Caco-2 (cell line): ENCODE measurements at regions not wholly inside any gene's neighbourhood (a gene's known extent, or its start where the extent isn't known, plus 50 kb on each side); places are given as distances from the start of the nearest gene placed in this dataset.
"Not testable (repeated sequence)": the region's sequence is repeated elsewhere in the genome, so short reads cannot be mapped to it uniquely, and the experiment has no call there.

Source experiments
- BruUV-seq: library from RNA; stranded (reverse); fragments of 400-500 nt; replicated peaks from 2 replicates; lab custom pipeline; 2021; lab: Mats Ljungman, UMichigan
- CTCF ChIA-PET: fragments of 300-600 bp; sonication (Branson Sonifier 250); formaldehyde crosslinking; loops from one replicate; lab custom pipeline; 2022; ENCODE audit warnings: antibody characterized with exemption; lab: Charles Lee
- POLR2A ChIA-PET: fragments of 300-600 bp; sonication (Branson Sonifier 250); formaldehyde crosslinking; loops from one replicate; lab custom pipeline; 2022; ENCODE audit warnings: antibody characterized with exemption; lab: Charles Lee
- DNase-seq, 2 experiments: peaks; one replicate each; pipeline versions ENCODE4 v3.0.0 to v3.0.0-alpha.2; 2020 to 2022
- H3K27me3 ChIP-seq: replicated peaks from 2 replicates; pipeline ENCODE4 v1.6.0; 2011; ENCODE audit warnings: low read length; ENCODE audit not compliant: control insufficient read depth, insufficient read depth
- H3K36me3 ChIP-seq: 2 replicates; pipeline ENCODE4 v1.5.1; 2011; ENCODE audit warnings: low read length; ENCODE audit not compliant: control insufficient read depth, insufficient read depth
- H3K4me1 ChIP-seq: fragments of 250-450 bp; sonication (Bioruptor Pico); 2 replicates; pipeline ENCODE4 v1.5.1; 2020; ENCODE audit warnings: mild to moderate bottlenecking
- H3K4me3 ChIP-seq: 2 replicates; pipeline ENCODE4 v1.5.1; 2011; ENCODE audit warnings: low read depth, mild to moderate bottlenecking, control low read depth, low read length
- H3K9me3 ChIP-seq: fragments of 250-450 bp; sonication (Bioruptor Pico); 2 replicates; pipeline ENCODE4 v1.5.1; 2020; ENCODE audit warnings: mild to moderate bottlenecking, moderate library complexity
- H3K27ac Mint-ChIP-seq: one replicate; pipeline ENCODE4 v1.8.0; 2022; ENCODE audit warnings: mixed read lengths; ENCODE audit not compliant: unreplicated experiment
- H3K27me3 Mint-ChIP-seq: one replicate; pipeline ENCODE4 v1.8.0; 2022; ENCODE audit warnings: mixed read lengths; ENCODE audit not compliant: insufficient read depth, unreplicated experiment
- H3K36me3 Mint-ChIP-seq: one replicate; pipeline ENCODE4 v1.8.0; 2022; ENCODE audit warnings: mild to moderate bottlenecking, mixed read lengths; ENCODE audit not compliant: insufficient read depth, unreplicated experiment
- H3K4me1 Mint-ChIP-seq: one replicate; pipeline ENCODE4 v1.8.0; 2022; ENCODE audit warnings: low read depth, mixed read lengths; ENCODE audit not compliant: unreplicated experiment
- H3K4me3 Mint-ChIP-seq: one replicate; pipeline ENCODE4 v1.8.0; 2022; ENCODE audit warnings: mild to moderate bottlenecking, moderate library complexity, mixed read lengths; ENCODE audit not compliant: unreplicated experiment
- H3K9me3 Mint-ChIP-seq: one replicate; pipeline ENCODE4 v1.8.0; 2022; ENCODE audit warnings: mixed read lengths; ENCODE audit not compliant: unreplicated experiment
- intact Hi-C: fragments of 100-400 bp; cut with micrococcal nuclease; formaldehyde crosslinking; loops from one replicate; pipeline ENCODE4 v1.10.0; 2022; ENCODE audit not compliant: unreplicated experiment
- TF ChIP-seq, protein P1 (sequence below), 2 experiments: fragments of 200-600 bp in 1 of 2; IDR thresholded peaks; 1 replicate in 1 of 2; 2 replicates in 1 of 2; pipeline versions ENCODE4 v1.5.1 to v1.8.0; 2011 to 2022; ENCODE audit warnings: antibody characterized with exemption in 1 of 2, control low read depth in 1 of 2, inconsistent platforms in 1 of 2, low read depth in 1 of 2, low read length in 1 of 2, mild to moderate bottlenecking in 1 of 2, moderate library complexity in 1 of 2; ENCODE audit not compliant: insufficient read depth in 1 of 2, severe bottlenecking in 1 of 2, unreplicated experiment in 1 of 2

DNA sequence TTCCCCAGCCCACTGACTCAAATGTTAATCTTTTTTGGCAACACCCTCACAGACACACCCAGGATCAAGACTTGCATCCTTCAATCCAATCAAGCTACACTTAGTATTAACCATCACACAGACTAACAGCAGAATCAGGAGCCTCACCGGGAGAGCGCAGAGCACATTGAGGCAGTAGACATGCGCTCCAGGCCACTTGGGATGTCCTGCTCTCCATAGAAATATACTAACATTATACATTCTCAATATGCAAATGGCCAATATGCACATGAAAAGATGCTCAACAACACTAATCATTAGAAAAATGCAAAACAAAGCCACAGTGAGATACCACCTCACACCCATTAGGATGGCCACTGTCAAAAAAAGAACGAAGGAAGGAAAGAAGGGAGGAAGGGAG is 135.0 kb upstream of the KCNE2 start:
- no TSS peak for BruUV-seq
- Histone ChIP-seq H3K4me1 (no peaks in the 10 kb centered on the region), H3K4me3 (no peak overlapping the region), H3K27me3 (no peaks in the 10 kb centered on the region), H3K36me3 (no peaks in the 10 kb centered on the region), H3K9me3 (no peaks in the 10 kb centered on the region)
- no peaks in the 10 kb centered on the region for H3K27me3 Mint-ChIP-seq
- ChIA-PET POLR2A (no interaction called here), CTCF (no interaction called here)
- no peak overlapping the region for H3K27ac Mint-ChIP-seq
- intact Hi-C loops: no loop called here
- H3K4me3 Mint-ChIP-seq: no peak overlapping the region
- TF ChIP-seq, protein P1, sequence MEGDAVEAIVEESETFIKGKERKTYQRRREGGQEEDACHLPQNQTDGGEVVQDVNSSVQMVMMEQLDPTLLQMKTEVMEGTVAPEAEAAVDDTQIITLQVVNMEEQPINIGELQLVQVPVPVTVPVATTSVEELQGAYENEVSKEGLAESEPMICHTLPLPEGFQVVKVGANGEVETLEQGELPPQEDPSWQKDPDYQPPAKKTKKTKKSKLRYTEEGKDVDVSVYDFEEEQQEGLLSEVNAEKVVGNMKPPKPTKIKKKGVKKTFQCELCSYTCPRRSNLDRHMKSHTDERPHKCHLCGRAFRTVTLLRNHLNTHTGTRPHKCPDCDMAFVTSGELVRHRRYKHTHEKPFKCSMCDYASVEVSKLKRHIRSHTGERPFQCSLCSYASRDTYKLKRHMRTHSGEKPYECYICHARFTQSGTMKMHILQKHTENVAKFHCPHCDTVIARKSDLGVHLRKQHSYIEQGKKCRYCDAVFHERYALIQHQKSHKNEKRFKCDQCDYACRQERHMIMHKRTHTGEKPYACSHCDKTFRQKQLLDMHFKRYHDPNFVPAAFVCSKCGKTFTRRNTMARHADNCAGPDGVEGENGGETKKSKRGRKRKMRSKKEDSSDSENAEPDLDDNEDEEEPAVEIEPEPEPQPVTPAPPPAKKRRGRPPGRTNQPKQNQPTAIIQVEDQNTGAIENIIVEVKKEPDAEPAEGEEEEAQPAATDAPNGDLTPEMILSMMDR (IDR thresholded peaks at IDR 0.05; ENCODE audit: insufficient read depth in 1 of 2, low read depth in 1 of 2, low read length in 1 of 2, severe bottlenecking in 1 of 2, unreplicated experiment in 1 of 2): no peak
- H3K36me3 Mint-ChIP-seq: no peaks in the 10 kb centered on the region
- no peaks in the 10 kb centered on the region for H3K9me3 Mint-ChIP-seq
- DNase-seq: no peak
- H3K4me1 Mint-ChIP-seq: no peaks in the 10 kb centered on the region

DNA sequence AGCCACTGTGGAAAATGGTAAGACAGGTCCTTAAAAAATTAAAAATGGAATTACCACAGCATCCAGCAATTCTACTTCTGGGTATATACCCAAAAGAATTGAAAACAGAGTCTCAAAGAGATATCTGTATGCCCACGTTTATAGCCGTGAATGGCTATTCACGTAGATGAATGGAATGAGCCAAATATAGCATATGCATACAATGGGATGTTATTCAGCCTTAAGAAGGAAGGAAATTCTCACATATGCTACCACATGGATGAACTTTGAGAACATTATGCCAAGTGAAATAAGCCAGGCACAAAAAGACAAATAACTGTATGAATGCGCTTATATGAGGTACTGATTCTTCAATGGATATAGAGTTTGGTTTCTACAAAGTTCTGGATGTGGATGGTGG is 134.5 kb upstream of the KCNE2 start:
- no peaks in the 10 kb centered on the region for H3K9me3 Mint-ChIP-seq
- Histone ChIP-seq H3K9me3 (no peaks in the 10 kb centered on the region), H3K4me1 (no peaks in the 10 kb centered on the region), H3K27me3 (no peaks in the 10 kb centered on the region), H3K4me3 (no peak overlapping the region), H3K36me3 (no peaks in the 10 kb centered on the region)
- ChIA-PET CTCF (no interaction called here), POLR2A (no interaction called here)
- no peak overlapping the region for H3K4me3 Mint-ChIP-seq
- no peaks in the 10 kb centered on the region for H3K36me3 Mint-ChIP-seq
- no peak overlapping the region for H3K27ac Mint-ChIP-seq
- DNase-seq: no peak
- no peaks in the 10 kb centered on the region for H3K4me1 Mint-ChIP-seq
- intact Hi-C loops: no loop called here
- H3K27me3 Mint-ChIP-seq: no peaks in the 10 kb centered on the region
- TF ChIP-seq, protein P1 (IDR thresholded peaks at IDR 0.05; ENCODE audit: insufficient read depth in 1 of 2, low read depth in 1 of 2, low read length in 1 of 2, severe bottlenecking in 1 of 2, unreplicated experiment in 1 of 2): no peak
- BruUV-seq: no TSS peak

DNA sequence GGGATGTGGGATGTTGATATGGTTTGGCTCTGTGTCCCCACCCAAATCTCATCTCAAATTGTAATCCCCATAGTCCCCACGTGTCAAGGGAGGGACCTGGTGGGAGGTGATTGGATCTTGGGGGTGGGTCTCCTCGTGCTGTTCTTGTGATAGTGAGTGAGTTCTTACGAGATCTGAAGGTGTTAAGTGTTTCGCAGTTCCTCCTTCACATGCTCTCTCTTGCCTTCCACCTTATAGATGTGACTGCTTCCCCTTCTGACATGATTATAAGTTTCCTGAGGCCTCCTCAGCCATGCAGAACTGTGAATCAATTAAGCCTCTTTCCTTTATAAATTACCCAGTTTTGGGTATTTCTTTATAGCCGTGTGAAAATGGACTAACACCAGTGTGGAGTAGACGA is 130.1 kb upstream of the KCNE2 start:
- H3K4me1 Mint-ChIP-seq, H3K9me3 ChIP-seq, DNase-seq, H3K36me3 ChIP-seq, H3K27me3 Mint-ChIP-seq, POLR2A ChIA-PET, H3K9me3 Mint-ChIP-seq, H3K4me3 ChIP-seq, intact Hi-C loops, H3K36me3 Mint-ChIP-seq, H3K4me1 ChIP-seq, H3K27ac Mint-ChIP-seq, BruUV-seq, H3K27me3 ChIP-seq, CTCF ChIA-PET, H3K4me3 Mint-ChIP-seq: not testable (repeated sequence)

DNA sequence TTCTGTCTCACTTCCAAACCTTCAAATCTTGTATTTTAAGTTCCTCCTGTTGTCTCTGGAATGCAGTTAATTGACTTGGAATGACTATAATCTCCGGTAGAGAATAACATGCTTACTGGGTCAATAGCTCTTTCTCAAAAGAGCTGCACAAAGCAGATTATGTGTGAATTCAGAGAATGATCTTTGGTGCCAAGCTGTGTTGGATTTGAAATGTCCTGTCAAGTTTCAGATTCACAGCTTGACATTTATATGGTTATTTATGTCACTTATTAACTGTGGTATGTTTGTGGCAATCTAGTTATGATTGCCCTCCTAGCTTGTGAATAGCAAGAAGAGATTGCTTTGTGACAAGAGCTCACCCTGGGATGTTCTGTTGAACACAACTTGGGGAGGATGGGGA is 128.3 kb upstream of the KCNE2 start:
- BruUV-seq: no TSS peak
- Mint-ChIP-seq H3K9me3 (no peaks in the 10 kb centered on the region), H3K27ac (no peak overlapping the region), H3K36me3 (no peaks in the 10 kb centered on the region), H3K4me3 (no peak overlapping the region), H3K4me1 (no peaks in the 10 kb centered on the region), H3K27me3 (no peaks in the 10 kb centered on the region)
- POLR2A ChIA-PET: no interaction called here
- H3K4me3 ChIP-seq: no peak overlapping the region
- no peaks in the 10 kb centered on the region for H3K9me3 ChIP-seq
- H3K4me1 ChIP-seq: no peaks in the 10 kb centered on the region
- no peaks in the 10 kb centered on the region for H3K36me3 ChIP-seq
- CTCF ChIA-PET: no interaction called here
- DNase-seq: no peak
- no peaks in the 10 kb centered on the region for H3K27me3 ChIP-seq
- intact Hi-C loops: no loop called here
- TF ChIP-seq, protein P1 (IDR thresholded peaks at IDR 0.05; ENCODE audit: insufficient read depth in 1 of 2, low read depth in 1 of 2, low read length in 1 of 2, severe bottlenecking in 1 of 2, unreplicated experiment in 1 of 2): no peak
